ENCODE measurements at regions not wholly inside any gene's neighbourhood (a gene's known extent, or its start where the extent isn't known, plus 50 kb on each side); places are given as distances from the start of the nearest gene placed in this dataset.

GRCh38 chr11:98798333-98798732 lies 222.4 kb upstream of the CNTN5 start:
- TF ChIP-seq, protein P1, sequence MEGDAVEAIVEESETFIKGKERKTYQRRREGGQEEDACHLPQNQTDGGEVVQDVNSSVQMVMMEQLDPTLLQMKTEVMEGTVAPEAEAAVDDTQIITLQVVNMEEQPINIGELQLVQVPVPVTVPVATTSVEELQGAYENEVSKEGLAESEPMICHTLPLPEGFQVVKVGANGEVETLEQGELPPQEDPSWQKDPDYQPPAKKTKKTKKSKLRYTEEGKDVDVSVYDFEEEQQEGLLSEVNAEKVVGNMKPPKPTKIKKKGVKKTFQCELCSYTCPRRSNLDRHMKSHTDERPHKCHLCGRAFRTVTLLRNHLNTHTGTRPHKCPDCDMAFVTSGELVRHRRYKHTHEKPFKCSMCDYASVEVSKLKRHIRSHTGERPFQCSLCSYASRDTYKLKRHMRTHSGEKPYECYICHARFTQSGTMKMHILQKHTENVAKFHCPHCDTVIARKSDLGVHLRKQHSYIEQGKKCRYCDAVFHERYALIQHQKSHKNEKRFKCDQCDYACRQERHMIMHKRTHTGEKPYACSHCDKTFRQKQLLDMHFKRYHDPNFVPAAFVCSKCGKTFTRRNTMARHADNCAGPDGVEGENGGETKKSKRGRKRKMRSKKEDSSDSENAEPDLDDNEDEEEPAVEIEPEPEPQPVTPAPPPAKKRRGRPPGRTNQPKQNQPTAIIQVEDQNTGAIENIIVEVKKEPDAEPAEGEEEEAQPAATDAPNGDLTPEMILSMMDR (IDR thresholded peaks at IDR 0.05): no peak
- no peak for TF ChIP-seq MXI1 (IDR thresholded peaks at IDR 0.05; ENCODE audit: low read depth, low read length)
- no peak for TF ChIP-seq TCF12 (IDR thresholded peaks at IDR 0.05)

Measured in SK-N-SH (cell line).